T47D (cell line): ENCODE measurements at regions not wholly inside any gene's neighbourhood (a gene's known extent, or its start where the extent isn't known, plus 50 kb on each side); places are given as distances from the start of the nearest gene placed in this dataset.
A peak's percentile ranks its signal among the peaks of the same experiment; 100 is the strongest.

Experiments used
- DNase-seq, 2 experiments: peaks; one replicate each; pipeline versions ENCODE4 v3.0.0 to v3.0.0-alpha.2; 2011 to 2012; ENCODE audit warnings: low read depth in 1 of 2, low spot score in 1 of 2
- JUND ChIP-seq: IDR thresholded peaks from 2 replicates; pipeline ENCODE4 v1.6.1; 2012; ENCODE audit warnings: low read depth
- in situ Hi-C: cut with HindIII; loops from 2 replicates; pipeline ENCODE4 v1.10.0; 2016; ENCODE audit warnings: low sequenced_read_pairs, low pct_unique_long_range_greater_than_20kb

DNA sequence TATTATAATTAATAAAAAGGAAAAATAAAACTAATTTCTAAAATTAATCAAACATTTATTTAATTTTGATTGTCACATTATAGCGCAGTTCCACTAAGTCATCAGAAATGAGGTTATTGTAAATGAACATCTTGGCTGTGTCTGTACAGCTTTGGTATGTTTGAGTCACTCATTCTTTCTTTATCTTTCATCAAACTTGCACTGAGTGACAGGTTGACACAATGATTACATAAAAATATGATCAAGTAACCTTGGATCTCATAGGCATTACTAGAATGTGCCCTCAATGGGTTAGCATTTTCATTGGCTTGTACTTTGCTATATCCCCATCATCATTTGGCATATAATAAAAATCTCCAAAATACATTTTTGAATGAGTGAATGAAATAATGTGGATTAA is 1353.2 kb upstream of the ADGRL2 start:
- no peak for DNase-seq
- TF ChIP-seq JUND = no peak
- in situ Hi-C loops = no loop called here

DNA sequence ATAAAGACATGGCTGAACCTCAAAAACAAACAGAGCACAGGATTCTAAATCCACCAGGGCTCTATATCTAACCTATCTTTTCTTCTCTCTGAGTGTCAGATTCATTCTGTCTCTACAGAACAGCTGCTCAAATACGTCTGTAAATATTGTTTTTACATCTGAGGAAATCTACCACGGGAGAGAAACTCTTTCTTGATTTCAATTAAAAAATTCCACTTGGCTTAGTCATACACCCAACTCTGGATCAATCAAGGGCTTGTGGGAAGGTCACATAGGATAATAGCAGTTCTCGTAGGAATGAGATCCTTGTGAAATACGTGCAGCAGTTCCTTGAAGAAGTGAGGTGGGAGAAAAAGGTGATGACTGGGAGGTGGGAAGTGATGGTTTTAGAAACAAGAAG is 1355.7 kb upstream of the ADGRL2 start:
- no peak for TF ChIP-seq JUND
- no peak for DNase-seq
- in situ Hi-C loops = no loop called here

GRCh38 chr1:80444171-80444570 is 1356.6 kb upstream of the ADGRL2 start:
- in situ Hi-C loops = no loop called here
- no peak for DNase-seq
- TF ChIP-seq JUND = no peak

DNA sequence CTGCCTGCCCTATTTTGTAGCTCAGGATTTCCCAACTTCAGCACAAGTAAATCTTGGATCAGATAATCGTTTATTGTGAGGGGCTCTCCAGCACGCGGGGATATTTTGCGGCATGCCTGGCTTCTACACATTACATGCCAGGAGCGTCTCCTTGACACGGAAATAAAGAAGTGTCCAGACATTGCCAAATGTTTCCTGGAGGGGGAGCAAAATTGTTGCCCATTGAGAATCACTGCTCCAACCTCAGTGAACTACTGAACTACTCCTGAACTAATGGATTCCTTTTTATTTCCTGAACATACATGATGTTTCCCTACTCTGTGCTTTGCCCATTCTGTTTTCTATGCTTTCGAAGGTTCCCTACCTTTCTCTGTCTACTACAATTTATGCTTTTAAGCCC is 1359.1 kb upstream of the ADGRL2 start:
- DNase-seq = peak in 1 of 2 experiments; percentile 66

GRCh38 chr1:80436851-80437250 is 1363.9 kb upstream of the ADGRL2 start:
- no peak for DNase-seq
- no peak for TF ChIP-seq JUND
- in situ Hi-C loops = no loop called here

More for the DNA sequence above, 1359.1 kb upstream of the ADGRL2 start:
- no peak for TF ChIP-seq JUND
- in situ Hi-C loops = no loop called here

GRCh38 chr1:80427881-80428280 is 1372.9 kb upstream of the ADGRL2 start:
- no peak for TF ChIP-seq JUND
- DNase-seq = no peak
- in situ Hi-C loops = no loop called here

GRCh38 chr1:80424249-80424648 is 1376.5 kb upstream of the ADGRL2 start:
- in situ Hi-C loops = no loop called here
- DNase-seq = no peak
- no peak for TF ChIP-seq JUND

DNA sequence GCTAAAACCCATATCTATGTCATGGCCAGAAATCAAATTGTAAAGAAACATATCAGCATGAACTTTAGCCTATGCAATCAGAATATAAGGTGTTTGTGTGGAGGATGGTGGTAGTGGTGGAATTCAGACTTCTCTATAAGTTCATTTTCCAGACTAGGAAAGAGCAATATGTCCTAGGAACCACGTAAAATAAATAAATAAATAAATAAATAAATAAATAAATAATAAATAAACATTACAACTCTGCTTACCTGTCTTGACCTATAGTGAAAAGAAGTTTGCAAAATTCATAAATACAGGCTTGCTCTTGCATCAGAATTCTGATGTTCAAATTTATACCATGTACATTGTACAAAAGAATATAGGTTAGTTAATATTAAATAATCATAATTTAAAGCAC is 1382.6 kb upstream of the ADGRL2 start:
- in situ Hi-C loops = no loop called here
- DNase-seq = no peak
- TF ChIP-seq JUND = no peak

DNA sequence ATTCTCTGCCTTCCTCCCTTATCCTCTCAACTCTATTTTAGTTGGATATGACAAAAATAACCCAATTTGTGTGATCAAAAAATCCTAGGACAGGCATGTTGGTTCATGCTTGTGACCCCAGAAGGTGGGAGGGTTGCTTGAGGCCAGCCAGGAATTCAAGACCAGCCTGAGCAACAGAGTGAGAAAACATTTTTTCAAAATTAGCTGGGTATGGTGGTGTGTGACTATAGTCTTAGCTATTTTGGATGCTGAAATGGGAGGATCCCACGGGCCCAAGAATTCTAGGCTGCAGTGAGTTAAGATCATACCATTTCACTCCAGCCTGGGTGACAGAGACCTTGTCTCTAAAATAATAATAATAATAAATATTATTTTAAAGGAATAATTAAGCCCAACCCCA is 1383.1 kb upstream of the ADGRL2 start:
- in situ Hi-C loops = no loop called here
- TF ChIP-seq JUND = no peak
- DNase-seq = no peak

DNA sequence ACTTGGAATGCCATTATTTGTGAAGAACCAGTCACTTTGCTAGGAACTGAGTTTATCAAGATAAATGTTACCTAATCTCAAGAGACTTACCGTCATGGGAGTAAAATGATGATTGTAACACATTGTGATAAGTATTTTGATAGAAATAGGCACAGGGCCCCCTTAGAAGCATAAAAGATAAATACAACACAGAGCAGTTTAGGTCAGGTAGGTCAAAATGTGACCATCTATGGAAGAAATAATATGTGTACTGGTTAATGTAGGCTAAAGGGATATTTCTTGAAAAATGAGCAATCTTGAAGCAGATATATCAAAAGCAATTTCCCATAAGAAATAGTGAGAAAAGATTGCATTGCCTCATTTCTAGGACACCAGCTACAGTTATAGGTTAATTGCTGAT is 1386.8 kb upstream of the ADGRL2 start:
- no peak for DNase-seq
- in situ Hi-C loops = no loop called here
- TF ChIP-seq JUND = no peak

- TF ChIP-seq JUND = no peak
- no peak for DNase-seq
- in situ Hi-C loops = no loop called here
Measured at GRCh38 chr1:80410233-80410632, 1390.5 kb upstream of the ADGRL2 start.

DNA sequence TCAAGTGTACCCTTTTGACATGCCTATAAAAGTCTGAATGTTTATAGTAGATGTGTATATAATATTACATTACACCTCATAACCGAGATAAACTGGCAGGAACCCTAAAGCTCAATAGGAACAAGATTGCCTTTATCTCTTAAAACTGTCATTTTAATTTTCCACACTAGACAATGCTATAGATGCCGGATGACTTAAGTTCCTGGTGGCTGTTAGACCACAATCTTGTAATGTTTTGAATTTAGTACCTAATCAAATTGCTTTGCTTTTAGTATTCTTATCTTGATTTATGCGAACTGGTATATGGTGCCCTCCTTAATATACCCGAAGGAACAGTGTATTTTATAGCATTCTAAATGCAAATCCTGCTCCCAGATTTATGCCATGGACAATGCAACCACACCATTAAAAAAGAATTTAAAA is 1397.0 kb upstream of the ADGRL4 start:
- no peak for DNase-seq
- in situ Hi-C loops = no loop called here

GRCh38 chr1:80402625-80403024 is 1396.1 kb upstream of the ADGRL4 start:
- in situ Hi-C loops = no loop called here
- no peak for DNase-seq
- no peak for TF ChIP-seq JUND

More for the DNA sequence above, 1397.0 kb upstream of the ADGRL4 start:
- TF ChIP-seq JUND = no peak

DNA sequence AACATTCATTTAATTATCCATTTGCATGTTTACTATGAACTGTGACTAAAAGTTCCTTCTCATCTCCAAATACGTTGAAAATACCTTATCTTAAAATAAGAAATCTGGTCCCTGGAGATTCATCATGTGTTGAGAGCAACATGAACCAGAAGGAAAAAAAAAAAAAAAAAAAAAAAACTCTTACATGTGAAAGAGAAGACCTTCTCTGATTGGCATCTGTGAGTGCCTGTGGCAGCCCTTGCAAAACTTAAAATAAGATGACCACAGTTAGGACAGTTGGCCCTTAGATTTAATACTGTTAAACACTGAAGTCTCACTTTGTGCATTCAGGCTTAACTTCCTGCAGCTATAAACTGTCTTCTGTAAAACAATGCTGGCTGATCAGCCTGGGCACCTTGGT is 1395.2 kb upstream of the ADGRL4 start:
- in situ Hi-C loops = no loop called here
- DNase-seq = no peak
- no peak for TF ChIP-seq JUND
